ENCODE measurements at regions not wholly inside any gene's neighbourhood (a gene's known extent, or its start where the extent isn't known, plus 50 kb on each side); places are given as distances from the start of the nearest gene placed in this dataset.
A peak's percentile ranks its signal among the peaks of the same experiment; 100 is the strongest.
"Not testable (repeated sequence)": the region's sequence is repeated elsewhere in the genome, so short reads cannot be mapped to it uniquely, and the experiment has no call there.

- DNase-seq = no peak
Observed at GRCh38 chr6:11961923-11962322, 50.2 kb upstream of the HIVEP1 start.

GRCh38 chr6:11960909-11961779 lies 51.0 kb upstream of the HIVEP1 start:
- no peak for DNase-seq

- DNase-seq = no peak
Observed at GRCh38 chr6:11956781-11957180, 55.3 kb upstream of the HIVEP1 start.

- DNase-seq = no peak
Observed at GRCh38 chr6:11953641-11954040, 58.5 kb upstream of the HIVEP1 start.

GRCh38 chr6:11952316-11952715 lies 59.8 kb upstream of the HIVEP1 start:
- DNase-seq = no peak

GRCh38 chr6:11951868-11952267 lies 60.2 kb upstream of the HIVEP1 start:
- DNase-seq = no peak

GRCh38 chr6:11950109-11950508 lies 62.0 kb upstream of the HIVEP1 start:
- DNase-seq = no peak

GRCh38 chr6:11947575-11947974 lies 64.5 kb upstream of the HIVEP1 start:
- DNase-seq = no peak

- DNase-seq = no peak
Observed at GRCh38 chr6:11947063-11947462, 65.0 kb upstream of the HIVEP1 start.

GRCh38 chr6:11944111-11944510 lies 68.0 kb upstream of the HIVEP1 start:
- peak; percentile 16 for DNase-seq

GRCh38 chr6:11943060-11943459 lies 69.1 kb upstream of the HIVEP1 start:
- no peak for DNase-seq

- no peak for DNase-seq
Observed at GRCh38 chr6:11942185-11942864, 69.8 kb upstream of the HIVEP1 start.

- not testable (repeated sequence) for DNase-seq
Observed at GRCh38 chr6:11940532-11941166, 71.5 kb upstream of the HIVEP1 start.

GRCh38 chr6:11938285-11938890 lies 73.7 kb upstream of the HIVEP1 start:
- DNase-seq = peak; percentile 49

- DNase-seq = no peak
Observed at GRCh38 chr6:11934638-11935037, 77.5 kb upstream of the HIVEP1 start.

GRCh38 chr6:11932892-11933291 lies 79.2 kb upstream of the HIVEP1 start:
- not testable (repeated sequence) for DNase-seq

GRCh38 chr6:11931296-11932035 lies 80.6 kb upstream of the HIVEP1 start:
- DNase-seq = no peak

- DNase-seq = not testable (repeated sequence)
Observed at GRCh38 chr6:11930834-11931233, 81.3 kb upstream of the HIVEP1 start.

- DNase-seq = no peak
Observed at GRCh38 chr6:11930240-11930639, 81.9 kb upstream of the HIVEP1 start.

- DNase-seq = no peak
Observed at GRCh38 chr6:11929241-11929835, 82.8 kb upstream of the HIVEP1 start.

All from renal pelvis (tissue), 1 donor.